ENCODE measurements at regions not wholly inside any gene's neighbourhood (a gene's known extent, or its start where the extent isn't known, plus 50 kb on each side); places are given as distances from the start of the nearest gene placed in this dataset.

DNA sequence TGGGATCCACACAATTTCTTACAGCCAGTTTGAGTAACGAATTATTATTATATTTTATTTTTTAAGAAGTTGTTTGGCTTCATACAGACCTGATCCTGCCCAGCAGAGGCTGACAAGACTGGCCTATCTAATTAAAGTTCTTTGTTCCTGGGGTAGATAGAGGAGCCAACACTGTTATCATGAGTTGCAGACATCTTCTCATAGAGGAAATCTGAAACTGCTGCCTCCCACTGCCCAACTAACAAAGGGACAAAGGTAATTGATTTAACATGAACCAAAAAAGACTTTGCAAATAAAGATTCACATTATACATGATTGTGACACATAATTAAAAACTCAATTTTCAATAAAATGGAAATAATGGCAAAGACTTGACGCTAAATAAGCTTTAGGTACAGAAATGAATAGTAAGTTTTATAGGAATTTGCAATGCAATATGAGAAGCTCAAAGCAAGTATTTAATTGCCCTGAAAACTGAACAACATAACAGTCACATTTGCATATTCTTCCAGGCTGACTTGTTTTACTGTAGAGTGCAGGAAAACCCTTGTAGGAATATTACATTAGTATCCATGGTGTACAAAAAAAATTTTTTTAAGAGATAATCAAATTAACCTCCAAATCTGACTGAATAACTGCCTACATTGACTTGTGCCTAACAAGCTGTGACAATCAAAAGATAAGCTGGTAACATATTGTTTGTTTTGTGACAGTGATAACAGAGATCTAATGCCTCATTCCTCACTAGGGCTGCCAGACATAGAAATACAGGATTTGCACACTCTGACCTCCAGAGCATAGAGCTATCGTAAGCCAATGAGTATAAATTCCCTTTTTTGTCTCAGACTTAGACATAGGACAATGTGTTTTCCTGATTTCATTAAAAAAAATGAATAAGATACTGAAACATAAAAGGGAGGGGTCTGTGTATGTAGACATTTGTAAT is 273.2 kb downstream of the MFSD1 start:
- TF ChIP-seq, protein P1, sequence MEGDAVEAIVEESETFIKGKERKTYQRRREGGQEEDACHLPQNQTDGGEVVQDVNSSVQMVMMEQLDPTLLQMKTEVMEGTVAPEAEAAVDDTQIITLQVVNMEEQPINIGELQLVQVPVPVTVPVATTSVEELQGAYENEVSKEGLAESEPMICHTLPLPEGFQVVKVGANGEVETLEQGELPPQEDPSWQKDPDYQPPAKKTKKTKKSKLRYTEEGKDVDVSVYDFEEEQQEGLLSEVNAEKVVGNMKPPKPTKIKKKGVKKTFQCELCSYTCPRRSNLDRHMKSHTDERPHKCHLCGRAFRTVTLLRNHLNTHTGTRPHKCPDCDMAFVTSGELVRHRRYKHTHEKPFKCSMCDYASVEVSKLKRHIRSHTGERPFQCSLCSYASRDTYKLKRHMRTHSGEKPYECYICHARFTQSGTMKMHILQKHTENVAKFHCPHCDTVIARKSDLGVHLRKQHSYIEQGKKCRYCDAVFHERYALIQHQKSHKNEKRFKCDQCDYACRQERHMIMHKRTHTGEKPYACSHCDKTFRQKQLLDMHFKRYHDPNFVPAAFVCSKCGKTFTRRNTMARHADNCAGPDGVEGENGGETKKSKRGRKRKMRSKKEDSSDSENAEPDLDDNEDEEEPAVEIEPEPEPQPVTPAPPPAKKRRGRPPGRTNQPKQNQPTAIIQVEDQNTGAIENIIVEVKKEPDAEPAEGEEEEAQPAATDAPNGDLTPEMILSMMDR (IDR thresholded peaks at IDR 0.05) = no peak
- no peak for TF ChIP-seq POLR2A (IDR thresholded peaks at IDR 0.05)
